HG02759 (cell line): ENCODE measurements at regions not wholly inside any gene's neighbourhood (a gene's known extent, or its start where the extent isn't known, plus 50 kb on each side); places are given as distances from the start of the nearest gene placed in this dataset.

Source experiments
- ATAC-seq: cut with Tn5 transposase; IDR thresholded peaks from one replicate; pipeline ENCODE4 v1.9.1; 2021; ENCODE audit warnings: mild to moderate bottlenecking, moderate library complexity; ENCODE audit not compliant: unreplicated experiment

DNA sequence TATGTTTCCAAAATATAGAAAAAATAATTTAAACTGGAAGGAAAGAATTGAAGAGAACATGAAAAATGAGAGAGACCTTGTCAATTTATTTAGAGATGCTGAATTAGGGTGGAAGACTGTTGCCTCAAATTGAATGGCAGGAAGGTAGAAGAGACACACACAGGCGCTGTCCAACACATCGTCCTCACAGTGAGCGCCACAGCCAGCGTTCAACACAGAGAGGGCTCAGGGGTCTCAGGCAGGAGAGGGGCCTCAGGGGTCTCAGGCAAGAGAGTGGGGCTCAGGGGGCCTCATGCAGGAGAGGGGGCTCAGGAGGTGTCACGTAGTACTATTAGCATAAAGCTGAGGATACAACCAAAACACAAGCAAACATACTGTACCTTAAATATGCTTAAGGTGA is 65.7 kb downstream of the TMEM18 start:
- ATAC-seq, result no peak

DNA sequence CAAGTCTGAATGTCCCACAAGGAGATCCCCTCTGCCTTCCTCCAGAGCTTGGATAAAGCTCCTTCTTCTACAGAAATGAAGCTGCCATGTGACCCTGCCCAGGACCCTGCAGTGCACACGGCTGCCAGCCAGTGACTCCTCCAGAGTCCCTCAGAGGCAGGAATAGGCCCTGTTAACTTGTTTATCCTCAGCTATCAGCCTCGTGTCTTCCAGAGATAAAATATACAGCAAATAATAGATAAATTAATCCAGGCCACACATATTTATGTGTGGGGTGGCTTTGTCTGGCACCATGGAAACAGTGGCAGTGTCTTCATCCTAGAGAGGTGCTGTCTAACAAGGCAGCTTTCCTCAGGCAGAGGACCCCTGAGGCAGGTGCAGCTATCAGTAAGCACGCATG is 66.7 kb downstream of the TMEM18 start:
- no peak for ATAC-seq

DNA sequence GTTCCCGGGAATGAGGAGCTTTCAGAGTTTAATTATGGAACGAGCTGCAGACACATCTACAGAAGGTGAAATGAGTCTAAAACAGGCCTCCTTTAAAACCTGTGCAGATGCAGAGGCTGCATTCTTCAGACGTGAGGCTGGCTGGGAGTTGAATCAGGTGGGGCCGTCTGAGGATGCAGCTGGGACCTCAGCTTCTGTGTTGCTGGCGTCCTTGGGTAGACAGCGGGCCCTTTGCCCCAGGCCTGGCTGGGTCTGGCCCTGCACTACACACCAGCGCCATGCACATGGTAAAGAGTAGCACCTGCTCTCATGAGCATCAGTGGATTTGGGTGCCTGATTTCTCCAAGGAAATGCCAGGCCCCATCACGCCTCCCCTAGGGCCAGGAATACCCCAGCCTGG is 67.3 kb downstream of the TMEM18 start:
- ATAC-seq, result no peak

DNA sequence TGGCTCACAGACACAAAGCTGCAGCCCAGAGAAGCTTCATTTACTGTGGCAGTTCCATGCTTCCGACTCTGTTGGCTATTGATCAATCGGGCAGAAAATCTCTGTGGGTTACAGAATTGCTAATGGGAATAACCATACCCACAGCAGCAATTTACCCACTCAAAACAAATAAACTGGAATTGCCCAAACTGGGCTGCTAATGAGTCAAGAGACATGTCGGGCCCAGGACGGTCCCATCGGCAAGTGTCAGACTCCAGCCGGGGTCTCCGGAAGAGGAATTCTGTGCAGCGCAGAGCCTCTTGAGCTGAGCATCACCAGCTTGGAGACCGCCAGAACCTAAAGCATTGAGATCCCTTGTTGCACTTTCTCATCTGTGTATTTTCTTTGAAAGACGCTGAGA is 67.8 kb downstream of the TMEM18 start:
- no peak for ATAC-seq

DNA sequence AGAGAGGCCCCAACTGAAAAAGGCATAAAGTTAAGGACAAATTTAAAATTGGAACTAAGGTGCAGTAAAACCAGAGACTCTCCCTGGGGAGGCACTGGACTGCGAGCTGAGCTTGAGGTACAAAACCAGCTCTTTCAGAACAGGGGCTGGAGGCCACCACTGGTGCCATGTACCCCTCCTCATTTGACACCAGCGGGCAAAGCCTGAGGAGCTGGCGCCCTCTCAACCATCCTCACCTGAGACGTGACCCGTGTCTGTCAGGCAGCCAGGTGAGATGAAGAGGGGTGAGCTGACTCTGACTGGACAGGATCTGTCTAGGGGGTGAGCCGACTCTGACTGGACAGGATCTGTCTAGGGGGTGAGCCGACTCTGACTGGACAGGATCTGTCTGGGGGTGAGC is 68.5 kb downstream of the TMEM18 start:
- no peak for ATAC-seq

DNA sequence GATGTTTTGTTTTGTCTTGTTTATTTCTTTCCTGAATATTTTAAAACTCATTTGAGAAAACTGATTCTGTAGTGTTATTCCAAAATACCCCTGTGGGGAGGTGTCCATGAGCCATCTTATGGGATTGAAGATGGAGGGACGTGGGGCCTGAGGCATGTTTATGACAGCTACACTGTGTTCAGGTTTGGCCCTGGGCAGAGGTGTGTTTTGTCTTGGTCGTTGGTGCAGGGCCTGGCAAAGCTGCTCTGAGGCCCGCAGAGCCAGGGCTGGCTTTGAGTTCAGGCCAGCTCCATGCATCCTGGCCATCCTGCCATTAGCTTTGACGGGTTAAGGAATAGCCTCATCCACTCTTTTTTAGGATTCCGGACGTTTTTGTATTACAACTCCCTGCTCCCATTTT is 68.9 kb downstream of the TMEM18 start:
- no peak for ATAC-seq

DNA sequence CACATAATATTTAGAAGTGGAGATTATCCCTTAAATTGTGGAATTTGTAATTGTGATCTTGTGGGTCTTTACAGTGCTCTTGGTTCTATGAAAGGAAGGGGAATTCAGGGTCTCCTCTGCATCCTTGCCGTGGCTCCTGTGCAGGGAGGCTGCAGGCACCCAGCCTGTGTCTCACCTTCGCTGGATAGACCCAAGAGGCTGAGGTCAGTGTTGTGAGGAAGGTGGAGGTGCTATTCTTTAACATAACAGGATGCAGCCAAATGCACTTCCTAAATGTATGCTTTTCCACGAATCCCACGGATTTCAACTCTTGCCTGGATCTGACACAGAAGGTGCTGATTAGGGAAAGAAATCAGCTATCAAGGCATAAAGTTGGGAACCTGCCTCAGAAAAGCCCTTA is 69.5 kb downstream of the TMEM18 start:
- no peak for ATAC-seq

DNA sequence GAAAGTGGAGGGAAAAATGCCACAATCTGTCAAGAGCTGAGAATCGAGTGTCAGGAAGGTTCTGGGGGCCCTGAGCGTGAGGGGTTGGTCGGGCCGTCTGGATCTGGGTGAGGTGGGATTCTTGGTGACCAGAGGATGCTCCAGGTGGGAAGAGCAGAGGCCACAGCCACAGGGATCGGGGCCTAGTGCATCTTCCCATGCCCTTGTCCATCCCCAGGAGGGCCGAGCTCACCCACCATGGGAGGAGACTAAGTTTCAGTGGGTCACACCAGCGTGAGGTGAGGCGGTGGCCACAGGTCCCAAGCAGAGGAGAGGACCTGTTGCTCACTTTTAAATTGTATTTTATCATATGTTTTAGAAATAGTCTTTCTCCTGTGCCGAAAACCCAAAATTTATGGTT is 70.0 kb downstream of the TMEM18 start:
- no peak for ATAC-seq

DNA sequence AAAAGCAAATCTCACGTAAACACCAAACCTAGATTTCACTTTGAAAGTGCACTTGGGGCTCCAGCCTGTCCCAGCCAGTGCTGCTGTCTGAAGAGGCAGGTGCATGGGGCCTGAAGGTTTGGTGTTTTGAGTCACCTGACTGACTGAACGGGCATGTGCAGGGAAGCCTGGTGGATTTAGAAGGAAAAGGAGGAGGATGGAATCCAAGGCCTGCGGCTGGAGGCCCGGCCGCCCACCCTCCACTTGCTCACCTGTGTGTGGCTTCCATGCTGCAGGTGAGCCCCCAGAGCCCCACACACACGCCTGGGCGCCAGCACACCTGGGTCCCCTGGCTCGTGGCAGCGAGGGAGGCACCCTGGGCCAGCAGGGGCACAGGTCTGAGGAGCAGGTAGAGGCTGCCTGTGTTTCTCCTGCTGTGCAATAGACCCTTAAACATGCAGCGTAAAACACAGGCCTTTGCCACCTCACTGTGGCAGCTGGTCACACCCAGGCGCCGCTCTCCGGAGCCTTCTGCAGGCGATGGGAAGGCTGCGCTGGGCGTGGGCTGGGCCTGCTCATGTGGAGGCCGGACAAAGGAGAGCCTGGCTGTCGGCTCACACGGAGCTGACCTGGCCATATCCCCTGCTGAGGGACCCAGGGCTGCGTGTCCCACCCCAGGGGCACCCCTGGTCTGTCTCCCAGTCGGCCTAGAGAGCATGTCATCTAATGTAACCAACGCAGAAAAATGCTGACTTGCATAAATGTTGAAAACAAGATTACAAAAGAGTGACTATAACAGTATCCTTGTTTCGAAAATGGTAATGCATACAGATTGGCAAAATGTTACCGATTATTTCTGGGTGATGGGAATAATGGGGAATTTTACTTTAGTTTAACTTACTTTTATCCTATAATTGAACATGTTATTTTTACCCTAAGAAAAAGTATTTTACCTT is 71.3 kb downstream of the TMEM18 start:
- ATAC-seq, result no peak

DNA sequence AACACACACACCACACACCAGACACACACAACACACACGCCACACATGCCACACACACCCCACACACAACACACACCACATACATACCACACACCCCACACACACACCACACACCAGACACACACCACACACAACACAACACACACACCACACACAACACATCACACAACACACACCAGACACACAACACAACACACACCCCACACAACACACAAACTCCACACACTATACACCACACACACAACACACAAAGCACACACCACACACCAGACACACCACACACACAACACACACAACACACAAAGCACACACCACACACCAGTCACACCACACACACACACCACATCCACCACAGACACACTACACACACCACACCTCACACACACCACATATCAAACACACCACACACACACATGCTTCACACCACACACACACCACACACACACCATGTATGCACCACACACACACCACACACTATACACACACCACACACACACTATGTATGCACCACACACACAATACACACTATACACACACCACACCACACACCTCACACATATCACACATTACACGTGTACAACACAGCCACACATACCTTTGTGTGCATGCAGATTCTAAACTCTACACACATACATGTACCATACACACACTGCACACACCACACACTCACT is 72.2 kb downstream of the TMEM18 start:
- ATAC-seq, result no peak

DNA sequence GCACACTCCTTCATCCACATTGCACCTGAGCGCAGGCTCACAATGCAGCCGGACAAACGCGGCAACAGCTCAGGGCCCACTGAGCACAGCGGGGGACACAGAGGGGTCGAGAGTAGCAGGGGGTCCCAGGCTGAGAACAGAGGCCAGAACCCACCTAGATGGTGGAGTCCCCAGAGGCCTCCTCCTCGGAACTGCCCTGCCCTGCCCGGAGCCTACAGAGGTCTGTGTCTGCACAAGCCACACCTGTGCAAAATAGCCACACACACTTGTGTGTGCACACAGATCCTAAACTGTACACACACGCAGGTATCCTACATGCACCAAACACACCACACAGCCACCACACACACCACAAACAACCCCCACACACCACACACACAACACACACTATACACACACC is 72.8 kb downstream of the TMEM18 start:
- ATAC-seq, result no peak

DNA sequence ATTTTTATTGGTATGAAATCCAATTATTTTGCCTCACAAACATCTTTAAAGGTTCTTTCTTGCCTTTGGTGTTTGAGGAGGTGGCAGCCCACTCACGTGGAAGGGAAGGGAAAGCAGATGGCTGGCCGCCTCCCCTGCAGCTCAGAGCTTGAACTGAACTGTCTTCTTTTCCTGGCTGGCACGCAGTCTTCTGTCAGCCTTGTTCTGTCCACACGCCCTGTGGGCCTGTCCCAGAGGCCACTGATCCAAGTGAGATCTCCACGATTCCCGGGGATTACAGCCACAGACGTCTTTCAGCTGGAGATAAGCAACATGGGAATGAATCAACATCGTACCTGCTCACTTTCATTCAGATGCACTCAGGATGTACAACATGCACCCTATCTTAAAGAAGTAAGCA is 73.3 kb downstream of the TMEM18 start:
- no peak for ATAC-seq

DNA sequence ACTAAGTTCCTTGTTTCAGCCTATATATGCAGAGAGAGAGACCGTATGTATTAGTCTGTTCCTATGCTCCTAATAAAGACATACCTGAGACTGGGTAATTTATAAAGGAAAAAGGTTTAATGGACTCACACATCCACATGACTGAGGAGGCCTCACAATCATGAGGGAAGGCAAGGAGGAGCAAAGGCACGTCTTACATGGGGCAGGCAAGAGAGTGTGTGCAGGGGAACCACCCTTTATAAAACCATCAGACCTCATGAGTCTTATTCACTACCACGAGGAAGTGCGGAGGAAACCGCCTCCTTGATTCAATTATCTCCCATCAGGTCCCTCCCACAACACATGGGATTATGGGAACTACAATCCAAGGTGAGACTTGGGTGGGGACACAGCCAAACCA is 73.8 kb downstream of the TMEM18 start:
- ATAC-seq, result no peak

DNA sequence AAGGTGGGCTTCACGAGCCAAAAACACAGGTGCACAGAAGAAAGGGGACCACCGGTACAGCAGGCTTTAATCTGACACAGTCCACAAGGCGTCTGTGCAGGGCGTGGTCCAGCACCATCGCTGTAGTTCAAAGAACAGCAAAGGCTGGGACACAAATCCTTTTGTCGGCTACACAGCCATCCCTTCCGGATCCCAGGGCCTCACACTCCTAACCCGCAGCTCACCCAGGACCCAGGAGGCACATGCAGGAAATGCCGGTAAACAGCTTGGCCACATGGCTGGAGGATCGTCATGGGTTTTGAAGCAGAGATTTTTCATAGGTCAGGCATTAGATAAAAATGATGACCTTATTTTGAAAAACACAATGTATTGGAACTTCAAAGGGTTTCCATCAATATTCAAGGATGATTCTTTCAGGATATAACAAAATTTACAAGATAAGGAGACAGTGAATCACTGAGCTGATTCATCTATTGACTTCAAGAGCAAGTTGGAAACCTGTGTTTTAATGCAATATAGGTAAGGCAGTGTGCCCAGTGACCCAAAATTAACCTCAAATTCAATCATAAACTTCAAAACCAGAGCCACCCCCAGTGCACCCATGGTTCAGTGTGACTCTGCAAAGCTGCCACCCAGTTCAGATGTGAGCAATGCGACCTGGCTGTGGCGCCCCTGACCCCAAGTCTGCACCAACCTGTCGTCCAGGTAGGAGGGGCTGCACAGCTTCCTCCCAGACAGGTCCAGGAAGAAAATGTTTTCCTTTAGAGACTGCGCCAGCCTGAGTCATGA is 74.4 kb downstream of the TMEM18 start:
- ATAC-seq, result no peak

DNA sequence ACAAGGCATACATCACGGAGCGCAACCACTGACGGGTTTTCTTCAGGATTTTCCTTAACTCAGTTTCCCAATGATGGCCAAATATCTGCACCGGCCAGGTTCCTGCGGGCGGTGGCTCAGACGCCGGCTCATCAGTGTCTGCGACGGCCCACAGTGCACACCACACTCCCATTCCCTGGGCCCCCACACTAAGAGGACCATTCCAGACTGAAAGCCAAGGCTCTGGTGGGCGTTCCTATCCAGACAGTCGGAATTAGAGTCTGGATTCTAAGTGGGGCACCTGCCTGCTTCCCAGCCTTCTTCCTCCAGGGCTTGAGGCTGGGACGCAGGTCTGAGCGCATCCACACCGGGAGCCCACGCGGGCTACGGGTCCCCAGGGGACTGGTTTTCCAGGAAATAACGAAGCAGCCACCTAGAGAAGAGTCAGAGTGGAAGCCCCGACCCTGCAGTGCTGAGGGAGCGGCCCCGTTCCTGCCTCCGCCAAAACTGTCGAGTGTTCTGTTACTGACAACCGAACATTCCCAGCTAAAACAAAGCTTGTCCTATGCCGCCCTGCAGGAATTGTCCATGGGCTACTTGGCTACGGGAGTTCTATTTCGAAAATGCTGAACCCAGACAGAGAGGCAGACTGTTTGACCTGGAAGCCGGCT is 75.3 kb downstream of the TMEM18 start:
- no peak for ATAC-seq

DNA sequence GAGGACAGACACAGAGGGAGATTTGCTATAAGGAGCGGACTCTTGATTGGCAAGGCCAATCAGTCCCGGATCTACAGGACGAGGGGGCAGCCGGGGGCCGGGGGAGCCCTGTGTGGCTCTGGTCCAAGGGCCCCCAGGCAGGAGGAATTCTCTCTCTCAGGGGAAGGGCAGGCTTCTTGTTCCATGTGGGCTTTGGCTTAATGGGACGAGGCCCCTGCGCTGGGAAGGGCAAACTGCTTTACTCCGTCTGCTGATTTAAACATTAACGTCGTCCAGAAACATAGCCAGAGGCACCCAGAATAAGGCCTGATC is 75.9 kb downstream of the TMEM18 start:
- no peak for ATAC-seq

DNA sequence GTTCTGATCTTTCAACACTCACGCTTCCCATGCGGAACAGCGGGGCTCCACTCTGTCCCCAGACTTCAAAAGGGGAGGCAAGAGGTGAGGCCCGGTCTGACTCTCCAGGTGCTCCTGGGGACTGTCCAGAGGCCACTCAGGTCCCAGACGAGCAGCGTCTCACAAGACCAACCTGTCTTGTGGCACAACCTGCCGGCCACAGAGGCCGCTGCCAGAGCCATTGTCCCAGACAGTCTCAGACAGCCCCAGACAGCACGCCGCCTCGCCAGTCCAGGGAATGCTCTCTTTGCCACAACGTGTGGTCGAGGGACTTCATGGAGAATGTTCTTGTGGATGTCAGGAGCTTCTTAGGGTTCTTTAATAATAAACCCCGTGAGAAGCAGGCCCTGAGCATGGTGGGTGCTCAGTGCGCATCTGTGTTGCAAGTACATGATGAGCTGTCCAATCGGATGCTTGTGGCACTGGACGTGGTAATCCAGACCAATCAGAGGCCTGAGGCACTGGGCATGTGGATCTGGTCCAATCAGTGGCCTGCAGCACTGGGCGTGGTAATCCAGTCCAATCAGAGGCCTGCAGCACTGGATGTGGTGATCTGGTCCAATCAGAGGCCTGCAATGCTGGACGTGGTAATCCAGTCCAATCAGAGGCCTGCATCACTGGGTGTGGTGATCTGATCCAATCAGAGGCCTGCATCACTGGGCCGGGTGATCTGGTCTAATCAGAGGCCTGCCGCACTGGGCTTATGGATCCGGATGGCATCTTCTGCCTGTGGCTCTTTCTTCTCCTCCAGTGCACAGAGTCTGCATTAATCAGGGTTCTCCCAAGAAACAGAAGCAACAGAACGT is 76.4 kb downstream of the TMEM18 start:
- no peak for ATAC-seq

DNA sequence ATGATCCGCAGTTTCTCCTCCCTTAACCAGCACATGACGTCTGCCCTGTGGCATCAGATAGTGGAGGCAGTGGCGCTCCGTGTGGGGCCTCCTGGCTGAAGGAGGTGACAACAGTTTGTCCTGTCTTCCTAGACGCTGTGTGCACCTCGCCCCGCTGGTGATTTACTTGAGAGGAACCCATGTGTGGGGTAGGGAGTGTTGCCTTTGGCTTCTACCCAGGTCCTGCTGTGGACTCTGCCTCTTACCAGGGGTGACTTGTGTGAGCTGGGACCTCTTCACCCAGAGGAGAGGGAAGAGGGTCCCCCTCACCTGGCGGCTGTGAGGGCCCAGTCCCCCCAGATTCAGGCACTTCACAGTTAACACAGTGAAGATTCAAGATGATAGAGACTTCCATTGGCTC is 77.6 kb downstream of the TMEM18 start:
- no peak for ATAC-seq

DNA sequence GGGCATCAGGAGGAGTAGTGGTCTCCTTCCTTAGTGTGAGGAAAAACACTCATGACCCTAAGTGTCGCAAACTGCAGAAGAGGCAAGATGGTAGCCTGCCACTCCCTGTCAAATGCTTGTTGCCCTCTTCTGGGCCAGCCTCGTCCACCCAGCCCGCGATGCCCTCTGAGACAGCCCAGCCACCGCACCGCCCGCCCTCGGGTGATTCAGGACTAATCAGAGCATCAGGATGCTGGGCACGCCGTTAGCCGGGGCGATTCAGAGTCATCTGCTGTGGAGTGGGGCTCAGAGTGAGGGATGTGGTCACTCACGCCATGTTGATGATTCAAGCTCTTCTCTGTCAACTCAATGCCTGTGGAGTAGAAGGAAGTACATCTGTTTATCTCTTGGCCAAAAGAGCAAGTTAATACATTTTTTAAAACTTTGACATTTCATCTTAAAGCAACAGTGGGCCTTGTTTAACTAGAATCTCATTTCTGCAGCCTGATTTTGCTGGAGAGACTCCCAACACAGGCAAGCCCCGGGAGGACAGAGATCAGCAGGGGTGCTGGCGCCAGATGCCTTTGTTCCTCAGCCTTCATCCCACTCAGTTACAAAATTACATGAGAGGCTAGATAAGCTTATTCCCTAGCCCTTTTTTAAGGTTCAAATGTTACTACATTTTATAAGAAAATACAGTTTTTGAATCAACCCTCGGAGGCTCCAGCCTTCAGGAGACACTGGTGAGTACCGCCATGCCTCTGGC is 79.0 kb downstream of the TMEM18 start:
- ATAC-seq, result no peak
